AG04449 (cell line): ENCODE measurements at regions not wholly inside any gene's neighbourhood (a gene's known extent, or its start where the extent isn't known, plus 50 kb on each side); places are given as distances from the start of the nearest gene placed in this dataset.

Source experiments
- CTCF ChIA-PET: fragments of 350-600 bp; formaldehyde crosslinking; extraction: SDS; loops from one replicate; lab custom pipeline; 2021; ENCODE audit warnings: antibody characterized with exemption; lab: Yijun Ruan, JAX
- POLR2A ChIA-PET: fragments of 400-600, 350-600 bp; formaldehyde crosslinking; extraction: SDS; loops from one replicate; lab custom pipeline; 2020; ENCODE audit warnings: antibody characterized with exemption, inconsistent platforms; lab: Yijun Ruan, JAX
- DNase-seq: peaks from one replicate; pipeline ENCODE4 v3.0.0-alpha.2; 2010; ENCODE audit warnings: low read depth, low spot score
- H3K4me3 ChIP-seq: 2 replicates; pipeline ENCODE4 v1.5.1; 2011; ENCODE audit warnings: low read depth, mild to moderate bottlenecking, control low read depth, low read length
- CTCF ChIP-seq: IDR thresholded peaks from one replicate; pipeline ENCODE4 v1.5.1; 2011; ENCODE audit warnings: mild to moderate bottlenecking, moderate library complexity, low read length, control low read depth, inconsistent platforms; ENCODE audit not compliant: insufficient read depth; ENCODE audit errors: missing control alignments

GRCh38 chr21:14767192-14767852 lies 221.2 kb upstream of the SAMSN1 start:
- H3K4me3 ChIP-seq = no peak overlapping the region
- TF ChIP-seq CTCF = no peak
- ChIA-PET POLR2A (no interaction called here), CTCF (no interaction called here)
- no peak for DNase-seq

GRCh38 chr21:14766241-14766640 lies 220.1 kb upstream of the SAMSN1 start:
- DNase-seq = no peak
- ChIA-PET POLR2A (no interaction called here), CTCF (no interaction called here)
- no peak for TF ChIP-seq CTCF
- H3K4me3 ChIP-seq = no peak overlapping the region

GRCh38 chr21:14763695-14764064 lies 217.6 kb upstream of the SAMSN1 start:
- POLR2A ChIA-PET = no interaction called here
- CTCF ChIA-PET = no interaction called here
- no peak overlapping the region for H3K4me3 ChIP-seq
- DNase-seq = no peak
- TF ChIP-seq CTCF = no peak

- no peak for DNase-seq
- TF ChIP-seq CTCF = no peak
- H3K4me3 ChIP-seq = no peak overlapping the region
- POLR2A ChIA-PET = no interaction called here
- CTCF ChIA-PET = no interaction called here
Observed at GRCh38 chr21:14762734-14763694, 216.9 kb upstream of the SAMSN1 start.

- ChIA-PET POLR2A (no interaction called here), CTCF (no interaction called here)
- DNase-seq = no peak
- no peak overlapping the region for H3K4me3 ChIP-seq
- TF ChIP-seq CTCF = no peak
Observed at GRCh38 chr21:14762327-14762726, 216.2 kb upstream of the SAMSN1 start.

GRCh38 chr21:14759285-14759684 lies 213.2 kb upstream of the SAMSN1 start:
- ChIA-PET CTCF (no interaction called here), POLR2A (no interaction called here)
- no peak overlapping the region for H3K4me3 ChIP-seq
- TF ChIP-seq CTCF = no peak
- DNase-seq = no peak
